Pancreas (tissue), 10 donors: ENCODE measurements at regions not wholly inside any gene's neighbourhood (a gene's known extent, or its start where the extent isn't known, plus 50 kb on each side); places are given as distances from the start of the nearest gene placed in this dataset.

Source experiments
- ATAC-seq, 4 donors: fragments of 200-7000 bp; cut with Tn5 transposase; one replicate each; pipeline versions ENCODE4 v1.8.0 to v1.9.1; 2020; ENCODE audit warnings: mild to moderate bottlenecking in 4 of 4, moderate library complexity in 4 of 4
- DNase-seq, 6 donors: peaks; one replicate each; pipeline ENCODE4 v3.0.0-alpha.2; 2020
- FAIRE-seq: peaks from 2 replicates; lab custom pipeline; 2012; peaks lifted over from hg19 to GRCh38; lab: Jason Lieb, UNC
- H3K27ac ChIP-seq, 4 donors: fragments of 200-600 bp; sonication (generic); 1 replicate in 3 of 4; 2 replicates in 1 of 4; pipeline versions ENCODE4 v1.5.0 to v1.8.0; 2020
- H3K27me3 ChIP-seq, 4 donors: fragments of 200-600 bp; one replicate each; pipeline ENCODE4 v1.8.0; 2021
- H3K36me3 ChIP-seq, 3 donors: fragments of 200-600 bp; sonication (generic) in 1 of 3; one replicate each; pipeline versions ENCODE4 v1.5.0 to v1.8.0; 2020 to 2021
- H3K4me1 ChIP-seq, 3 donors: fragments of 200-600 bp; one replicate each; pipeline ENCODE4 v1.8.0; 2021
- H3K4me3 ChIP-seq, 4 donors: fragments of 200-600 bp; sonication (generic) in 2 of 4; one replicate each; pipeline versions ENCODE4 v1.5.0 to v1.8.0; 2020 to 2021
- H3K9me3 ChIP-seq, 4 donors: fragments of 200-600 bp; one replicate each; pipeline ENCODE4 v1.8.0; 2021
- WGBS, 2 donors: extraction: QIAGEN DNeasy Blood & Tissue Kit; methylation state at CpG; one replicate each; pipeline ENCODE4 v1.1.7; 2013; 5-methylcytosine and 5-hydroxymethylcytosine counted together
- intact Hi-C, 3 donors: fragments of 100-400 bp; cut with DNase I; formaldehyde crosslinking; loops; one replicate each; pipeline versions ENCODE4 v1.11.1 to v1.14.2; 2022
- TF ChIP-seq, protein P1 (sequence below), 4 donors: fragments of 200-600 bp; sonication (generic) in 3 of 4; IDR thresholded peaks; one replicate each; pipeline versions ENCODE4 v1.5.0 to v1.8.0; 2021; ENCODE audit warnings: antibody characterized with exemption in 4 of 4
- donor health status: healthy with polysubstance abuse.
- donor health status: DM: no; HTN: no; CAD: no; lungs with moderate emphysema.
- donor health status: DM: no; HTN: no; CAD: no.
- donor health status: control.
- donor health status: control.
- donor health status: Bipolar disorder and iron deficiency.
- donor health status: DM: yes; HTN: yes; CAD: no.
- donor health status: DM: no; HTN: no; CAD: no.
- donor health status: DM: no; HTN: no; CAD: no.
- donor health status: DM: yes; HTN: yes; CAD: no.

DNA sequence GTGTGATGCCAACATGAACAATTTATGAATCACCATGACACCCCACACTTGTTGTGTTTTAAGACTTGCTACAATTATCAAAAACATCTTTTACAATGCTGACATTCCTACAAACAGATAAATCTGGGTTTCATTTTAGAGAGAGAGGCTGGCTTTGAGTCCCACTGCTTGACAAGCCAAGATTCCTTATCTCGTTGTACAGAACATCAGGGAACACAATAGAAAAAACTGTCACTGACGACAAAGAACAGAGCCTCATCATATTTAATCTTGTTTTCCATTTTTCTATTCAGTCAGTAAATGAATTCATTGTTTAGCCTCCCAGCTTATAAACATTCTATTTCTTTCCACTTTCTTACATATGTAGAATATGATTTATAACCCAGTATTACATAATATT, 461.6 kb upstream of the VSTM2A start:
- ATAC-seq (no peak), FAIRE-seq (no peak), DNase-seq (no peak)
- Histone ChIP-seq H3K9me3 (no peaks in the 10 kb centered on the region), H3K4me3 (no peak overlapping the region), H3K36me3 (no peaks in the 10 kb centered on the region), H3K4me1 (no peaks in the 10 kb centered on the region), H3K27ac (no peak overlapping the region), H3K27me3 (no peaks in the 10 kb centered on the region)
- WGBS, 2 donors, result 46 to 48% methylated on average over 2 of the region's 2 CpGs
- intact Hi-C loops, result no loop called here
- TF ChIP-seq, protein P1, sequence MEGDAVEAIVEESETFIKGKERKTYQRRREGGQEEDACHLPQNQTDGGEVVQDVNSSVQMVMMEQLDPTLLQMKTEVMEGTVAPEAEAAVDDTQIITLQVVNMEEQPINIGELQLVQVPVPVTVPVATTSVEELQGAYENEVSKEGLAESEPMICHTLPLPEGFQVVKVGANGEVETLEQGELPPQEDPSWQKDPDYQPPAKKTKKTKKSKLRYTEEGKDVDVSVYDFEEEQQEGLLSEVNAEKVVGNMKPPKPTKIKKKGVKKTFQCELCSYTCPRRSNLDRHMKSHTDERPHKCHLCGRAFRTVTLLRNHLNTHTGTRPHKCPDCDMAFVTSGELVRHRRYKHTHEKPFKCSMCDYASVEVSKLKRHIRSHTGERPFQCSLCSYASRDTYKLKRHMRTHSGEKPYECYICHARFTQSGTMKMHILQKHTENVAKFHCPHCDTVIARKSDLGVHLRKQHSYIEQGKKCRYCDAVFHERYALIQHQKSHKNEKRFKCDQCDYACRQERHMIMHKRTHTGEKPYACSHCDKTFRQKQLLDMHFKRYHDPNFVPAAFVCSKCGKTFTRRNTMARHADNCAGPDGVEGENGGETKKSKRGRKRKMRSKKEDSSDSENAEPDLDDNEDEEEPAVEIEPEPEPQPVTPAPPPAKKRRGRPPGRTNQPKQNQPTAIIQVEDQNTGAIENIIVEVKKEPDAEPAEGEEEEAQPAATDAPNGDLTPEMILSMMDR (IDR thresholded peaks at IDR 0.05), result no peak

DNA sequence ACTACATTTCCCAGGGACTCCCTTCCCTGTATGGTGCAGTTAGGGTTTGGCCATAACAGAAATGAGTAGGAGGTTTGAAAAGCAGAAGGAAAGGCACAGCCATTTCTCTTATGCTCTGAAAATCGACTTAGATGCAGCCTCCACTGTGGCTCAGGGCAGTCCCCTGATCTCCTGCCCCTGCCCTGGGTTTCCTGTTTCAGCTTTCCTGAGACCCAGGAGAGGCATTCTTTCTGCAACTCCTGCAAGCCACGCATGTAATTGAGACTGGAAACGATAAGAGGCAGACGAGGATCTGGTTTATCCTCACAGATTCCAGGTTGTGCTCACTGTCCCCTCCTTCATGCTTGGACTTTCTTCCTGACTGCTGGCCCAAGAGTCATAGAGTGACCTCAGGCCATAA, 461.2 kb upstream of the VSTM2A start:
- intact Hi-C loops, result no loop called here
- H3K27ac ChIP-seq, result no peak overlapping the region
- no peak for DNase-seq
- FAIRE-seq, result no peak
- no peak overlapping the region for H3K4me3 ChIP-seq
- H3K36me3 ChIP-seq, result no peaks in the 10 kb centered on the region
- H3K4me1 ChIP-seq, result no peaks in the 10 kb centered on the region
- TF ChIP-seq, protein P1 (IDR thresholded peaks at IDR 0.05), result no peak
- H3K9me3 ChIP-seq, result no peaks in the 10 kb centered on the region
- 25 to 29% methylated on average over 4 of the region's 4 CpGs for WGBS, 2 donors
- no peaks in the 10 kb centered on the region for H3K27me3 ChIP-seq
- ATAC-seq, result no peak

DNA sequence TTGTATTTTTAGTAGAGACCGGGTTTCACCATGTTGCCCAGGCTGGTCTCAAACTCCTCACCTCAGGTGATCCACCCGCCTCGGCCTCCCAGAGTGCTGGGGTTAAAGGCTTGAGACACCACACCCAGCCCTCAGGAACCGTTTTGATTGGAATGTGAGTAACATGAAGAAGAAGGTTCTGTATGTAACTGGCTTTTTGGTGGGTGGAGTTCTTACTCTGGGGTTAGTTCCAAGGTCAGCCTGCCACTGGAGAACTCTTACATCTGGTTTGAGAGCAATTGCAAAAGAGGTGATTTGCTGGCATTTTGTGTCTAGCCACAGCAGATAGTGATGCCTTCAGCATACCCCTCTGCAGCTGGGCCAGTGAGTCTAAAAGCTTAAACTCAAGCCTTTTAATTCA, 457.8 kb upstream of the VSTM2A start:
- Histone ChIP-seq H3K4me3 (no peak overlapping the region), H3K4me1 (no peaks in the 10 kb centered on the region), H3K27ac (no peak overlapping the region), H3K27me3 (no peaks in the 10 kb centered on the region), H3K9me3 (no peaks in the 10 kb centered on the region), H3K36me3 (no peaks in the 10 kb centered on the region)
- intact Hi-C loops, result no loop called here
- FAIRE-seq, result no peak
- WGBS, 2 donors, result 68 to 83% methylated on average over 4 of the region's 4 CpGs
- DNase-seq, result no peak
- no peak for ATAC-seq
- TF ChIP-seq, protein P1 (IDR thresholded peaks at IDR 0.05), result no peak

DNA sequence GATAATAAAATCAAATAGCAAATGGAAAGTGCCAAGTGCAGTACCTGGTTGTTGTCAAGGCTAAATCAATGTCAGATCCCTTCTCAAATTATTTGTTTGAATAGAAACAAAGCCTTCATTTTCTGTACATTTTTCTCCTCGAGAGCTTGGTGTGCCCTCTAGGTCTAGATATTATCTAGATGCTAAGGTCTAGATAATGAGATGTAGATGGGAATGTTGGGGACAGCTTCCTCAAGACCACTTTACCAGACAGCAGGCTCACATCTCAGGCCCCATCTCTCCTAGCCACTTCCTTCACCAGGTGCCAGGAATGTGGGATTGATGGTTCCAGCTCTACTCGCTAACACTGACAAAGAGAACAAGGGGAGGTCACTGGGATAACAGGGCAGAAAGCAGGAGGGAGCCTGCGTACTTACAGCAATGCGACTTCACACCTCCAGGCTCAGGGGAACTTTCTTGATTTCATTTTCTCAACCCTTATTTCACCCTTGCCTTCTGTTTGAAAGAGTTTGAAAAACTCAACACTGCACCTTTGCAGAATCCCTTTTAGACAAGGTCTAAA, 451.4 kb upstream of the VSTM2A start:
- Histone ChIP-seq H3K4me3 (no peak overlapping the region), H3K27me3 (no peaks in the 10 kb centered on the region), H3K9me3 (no peaks in the 10 kb centered on the region), H3K4me1 (no peaks in the 10 kb centered on the region), H3K27ac (no peak overlapping the region), H3K36me3 (no peaks in the 10 kb centered on the region)
- intact Hi-C loops, result no loop called here
- TF ChIP-seq, protein P1 (IDR thresholded peaks at IDR 0.05), result no peak
- ATAC-seq, result no peak
- no peak for DNase-seq
- WGBS, 2 donors, result 28 to 40% methylated on average over 4 of the region's 4 CpGs
- no peak for FAIRE-seq

DNA sequence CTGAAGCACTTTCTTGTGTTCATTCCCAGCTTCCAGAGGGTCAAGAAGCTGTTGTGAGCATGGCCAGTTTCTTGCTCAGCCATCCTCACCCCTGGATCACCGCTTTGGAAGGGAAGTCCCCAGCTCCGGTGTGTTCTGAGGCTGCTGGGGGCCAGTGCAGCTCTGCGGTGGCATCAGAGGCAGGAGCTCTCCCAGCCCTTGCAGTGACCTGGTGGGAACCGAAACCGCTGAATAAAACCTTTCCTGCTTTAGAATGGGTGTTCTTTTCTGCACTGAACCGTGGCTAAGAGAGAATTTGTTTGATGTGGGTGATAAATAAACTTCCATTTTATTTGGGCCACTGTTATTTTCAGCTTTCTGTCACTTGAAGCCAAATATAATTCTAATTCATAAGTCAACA, 450.9 kb upstream of the VSTM2A start:
- intact Hi-C loops, result no loop called here

More for the DNA sequence above, 450.9 kb upstream of the VSTM2A start:
- FAIRE-seq, result no peak
- no peaks in the 10 kb centered on the region for H3K9me3 ChIP-seq
- no peak for ATAC-seq
- H3K27me3 ChIP-seq, result no peaks in the 10 kb centered on the region
- no peaks in the 10 kb centered on the region for H3K4me1 ChIP-seq
- no peak overlapping the region for H3K4me3 ChIP-seq
- DNase-seq, result no peak
- TF ChIP-seq, protein P1 (IDR thresholded peaks at IDR 0.05), result no peak
- H3K27ac ChIP-seq, result no peak overlapping the region
- WGBS, 2 donors, result 49 to 67% methylated on average over 6 of the region's 6 CpGs
- H3K36me3 ChIP-seq, result no peaks in the 10 kb centered on the region
